K562 (cell line): ENCODE measurements at regions not wholly inside any gene's neighbourhood (a gene's known extent, or its start where the extent isn't known, plus 50 kb on each side); places are given as distances from the start of the nearest gene placed in this dataset.

Experiments
- ATAC-seq: fragments of 200-7000 bp; cut with Tn5 transposase; 3 replicates; pipeline ENCODE4 v1.9.1; 2020; ENCODE audit warnings: moderate library complexity
- BruUV-seq: library from RNA; stranded (reverse); fragments of 400-500 nt; replicated peaks from 2 replicates; lab custom pipeline; 2021; lab: Mats Ljungman, UMichigan
- CTCF ChIA-PET: fragments of 300-600 bp; formaldehyde crosslinking; extraction: SDS; loops from one replicate; lab custom pipeline; 2021; ENCODE audit warnings: low intra/inter-chr PET ratio; lab: Yijun Ruan, JAX
- POLR2A ChIA-PET: fragments of 300-600, 350-650 bp; sonication (Branson Sonifier 250); formaldehyde crosslinking; extraction: SDS; loops from one replicate; lab custom pipeline; 2021; ENCODE audit warnings: antibody characterized with exemption, inconsistent platforms; lab: Yijun Ruan, JAX
- DNase-seq, 4 experiments: peaks; one replicate each; pipeline versions ENCODE4 v3.0.0 to v3.0.0-alpha.2; 2011 to 2018; ENCODE audit warnings: low spot score in 3 of 4, mixed read lengths in 3 of 4; ENCODE audit errors: extremely low read depth in 1 of 4
- FAIRE-seq: peaks from 2 replicates; lab custom pipeline; 2011; peaks lifted over from hg19 to GRCh38; lab: Jason Lieb, UNC
- H2AFZ ChIP-seq: 2 replicates; pipeline ENCODE4 v1.6.0; 2011; ENCODE audit warnings: low read depth, low read length, control low read depth, inconsistent platforms
- H3K27ac ChIP-seq: fragments of 200-600 bp; 3 replicates; pipeline ENCODE4 v1.8.0; 2011; ENCODE audit warnings: low read depth, mild to moderate bottlenecking, control low read depth, inconsistent platforms, low read length, moderate library complexity, mixed read lengths; ENCODE audit errors: extremely low read depth
- H3K27me3 ChIP-seq, 2 experiments: fragments of 300-600 bp in 1 of 2; 2 replicates in 1 of 2; 3 replicates in 1 of 2; pipeline versions ENCODE4 v1.6.0 to v1.8.0; 2011; ENCODE audit warnings: inconsistent platforms in 2 of 2, low read length in 2 of 2, mild to moderate bottlenecking in 1 of 2, mixed read lengths in 1 of 2, moderate library complexity in 1 of 2; ENCODE audit not compliant: control insufficient read depth in 2 of 2, insufficient read depth in 2 of 2
- H3K36me3 ChIP-seq: fragments of 300-600 bp; 3 replicates; pipeline ENCODE4 v1.8.0; 2011; ENCODE audit warnings: mild to moderate bottlenecking, low read length, inconsistent platforms; ENCODE audit not compliant: control insufficient read depth, insufficient read depth
- H3K4me1 ChIP-seq, 2 experiments: fragments of 200-600 bp in 1 of 2; replicated peaks in 1 of 2; 2 replicates in 1 of 2; 3 replicates in 1 of 2; pipeline versions ENCODE4 v1.5.1 to v1.8.0; 2011; ENCODE audit warnings: inconsistent platforms in 2 of 2, low read length in 2 of 2, mild to moderate bottlenecking in 1 of 2, mixed read lengths in 1 of 2, moderate library complexity in 1 of 2; ENCODE audit not compliant: control insufficient read depth in 2 of 2, insufficient read depth in 2 of 2
- H3K4me2 ChIP-seq: 2 replicates; pipeline ENCODE4 v1.6.1; 2011; ENCODE audit warnings: low read length, control low read depth, inconsistent platforms, mixed read lengths; ENCODE audit not compliant: insufficient read depth
- H3K4me3 ChIP-seq: fragments of 200-600 bp; sonication (generic), shearing (Covaris generic); 2 replicates; pipeline ENCODE4 v1.5.1; 2016; ENCODE audit warnings: control low read depth, inconsistent platforms
- H3K79me2 ChIP-seq: fragments of 200-600 bp; 3 replicates; pipeline ENCODE4 v1.8.0; 2011; ENCODE audit warnings: low read length, inconsistent platforms; ENCODE audit not compliant: control insufficient read depth, insufficient read depth
- H3K9ac ChIP-seq, 2 experiments: 2 replicates each; pipeline versions ENCODE4 v1.6.0 to v1.6.1; 2011; ENCODE audit warnings: low read depth in 2 of 2, low read length in 2 of 2, control low read depth in 1 of 2, inconsistent platforms in 1 of 2, mild to moderate bottlenecking in 1 of 2, mixed read lengths in 1 of 2; ENCODE audit not compliant: insufficient read depth in 1 of 2
- H3K9me1 ChIP-seq: one replicate; pipeline ENCODE4 v1.6.0; 2011; ENCODE audit warnings: inconsistent platforms, mild to moderate bottlenecking, low read length, moderate library complexity; ENCODE audit not compliant: control insufficient read depth, insufficient read depth
- H3K9me3 ChIP-seq: replicated peaks from 2 replicates; pipeline ENCODE4 v1.5.1; 2011; ENCODE audit warnings: low read depth, low read length, inconsistent platforms; ENCODE audit not compliant: control insufficient read depth, insufficient read depth
- H4K20me1 ChIP-seq: replicated peaks from 2 replicates; pipeline ENCODE4 v1.6.1; 2011; ENCODE audit warnings: low read length, inconsistent platforms, mixed read lengths; ENCODE audit not compliant: control insufficient read depth, insufficient read depth
- BRD4 ChIP-seq: fragments of 200-600 bp; sonication (generic); IDR thresholded peaks from 2 replicates; pipeline ENCODE4 v1.6.1; 2017; ENCODE audit warnings: inconsistent platforms
- OTX1 ChIP-seq: fragments of 450-650 bp; formaldehyde crosslinking; IDR thresholded peaks from 2 replicates; pipeline ENCODE4 v1.4.0; 2022; ENCODE audit warnings: mild to moderate bottlenecking
- SETDB1 ChIP-seq: IDR thresholded peaks from one replicate; pipeline ENCODE4 v1.6.1; 2012; ENCODE audit warnings: low read length, control low read depth, inconsistent platforms
- XRCC3 ChIP-seq: fragments of 450-650 bp; IDR thresholded peaks from 2 replicates; pipeline ENCODE4 v1.6.1; 2017; ENCODE audit warnings: mild to moderate bottlenecking, moderate library complexity
- ZBED1 ChIP-seq: IDR thresholded peaks from 2 replicates; pipeline ENCODE4 v1.6.1; 2014
- ZNF124 ChIP-seq: sonication (generic); formaldehyde crosslinking; IDR thresholded peaks from 2 replicates; pipeline ENCODE4 v1.8.1; 2022; ENCODE audit warnings: missing genetic modification reagents
- ZNF75A ChIP-seq: fragments of 450-650 bp; formaldehyde crosslinking; IDR thresholded peaks from 2 replicates; pipeline ENCODE4 v1.4.0; 2020; ENCODE audit warnings: mild to moderate bottlenecking
- ZNF766 ChIP-seq: fragments of 200-800 bp; sonication (Bioruptor generic); conservative IDR thresholded peaks from 2 replicates; pipeline ENCODE4 v1.6.1; 2016; ENCODE audit warnings: missing genetic modification characterization, missing compliant biosample characterization
- ZSCAN32 ChIP-seq: fragments of 450-650 bp; formaldehyde crosslinking; IDR thresholded peaks from 2 replicates; pipeline ENCODE4 v1.4.0; 2020; ENCODE audit warnings: mild to moderate bottlenecking, moderate library complexity
- WGBS: fragments of 100-300 bp; shearing (Covaris generic); methylation state at CpG from one replicate; pipeline ENCODE4 v1.1.6; 2016; ENCODE audit warnings: low coverage, mixed read lengths; ENCODE audit not compliant: insufficient coverage; ENCODE audit errors: missing lambda C conversion rate; 5-methylcytosine and 5-hydroxymethylcytosine counted together
- in situ Hi-C: fragments of 300-500 bp; cut with MboI; formaldehyde crosslinking; loops from 4 replicates; pipeline ENCODE4 v1.15.0; 2018; ENCODE audit warnings: inconsistent platforms, mixed read lengths
- intact Hi-C: fragments of 100-400 bp; cut with micrococcal nuclease; formaldehyde crosslinking; loops from 2 replicates; pipeline ENCODE4 v1.14.2; 2022

GRCh38 chr18:22280453-22280750 lies 111.0 kb downstream of the GATA6 start (continued):
- TF ChIP-seq XRCC3 (no peak), ZNF124 (CRISPR knock-in tag) (no peak), ZBED1 (no peak), ZNF766 (CRISPR knock-in tag) (no peak), SETDB1 (no peak), BRD4 (no peak), ZSCAN32 (CRISPR knock-in tag) (no peak), ZNF75A (CRISPR knock-in tag) (no peak)

- H3K4me2 ChIP-seq = no peak overlapping the region
- ATAC-seq (no peak), FAIRE-seq (no peak), DNase-seq (no peak)
- H3K9ac ChIP-seq = no peak overlapping the region
- 3% methylated on average over 10 of the region's 10 CpGs for WGBS
- H3K27me3 ChIP-seq = peaks cover 12 to 21% of the 10 kb centered on the region in 2 experiments; a peak in 4 of 5 replicates
- H3K27ac ChIP-seq = no peak overlapping the region
- H4K20me1 ChIP-seq = no peaks in the 10 kb centered on the region
- TF ChIP-seq OTX1 = no peak
- no peak for TF ChIP-seq ZSCAN32 (CRISPR knock-in tag)
- no peaks in the 10 kb centered on the region for H3K4me1 ChIP-seq
- H2AFZ ChIP-seq = no peak overlapping the region
- in situ Hi-C loops = no loop called here
- no TSS peak for BruUV-seq
- CTCF ChIA-PET = no interaction called here
- no peaks in the 10 kb centered on the region for H3K9me3 ChIP-seq
- intact Hi-C loops = loop anchor here (10.0 kb wide), 1 partner anchor 65 kb away; no protein-coding TSS in a partner anchor
- no peak overlapping the region for H3K4me3 ChIP-seq
- H3K79me2 ChIP-seq = no peaks in the 10 kb centered on the region
- no peaks in the 10 kb centered on the region for H3K9me1 ChIP-seq
- H3K36me3 ChIP-seq = no peaks in the 10 kb centered on the region
- POLR2A ChIA-PET = interaction anchor here (0.7 kb wide), 1 partner anchor 28 kb away, joined by 3 read pairs; no protein-coding TSS in a partner anchor
These were observed 110.5 kb downstream of the GATA6 start for GRCh38 chr18:22279741-22280452.
